Astrocyte of the cerebellum (primary cell): ENCODE measurements at regions not wholly inside any gene's neighbourhood (a gene's known extent, or its start where the extent isn't known, plus 50 kb on each side); places are given as distances from the start of the nearest gene placed in this dataset.
"Not testable (repeated sequence)": the region's sequence is repeated elsewhere in the genome, so short reads cannot be mapped to it uniquely, and the experiment has no call there.

Source experiments
- DNase-seq: peaks from one replicate; pipeline ENCODE4 v3.0.0-alpha.2; 2011; ENCODE audit warnings: low read depth
- H3K4me3 ChIP-seq: 2 replicates; pipeline ENCODE4 v1.5.1; 2011; ENCODE audit warnings: mild to moderate bottlenecking, low read depth, low read length, moderate library complexity
- in situ Hi-C: cut with HindIII; loops from 2 replicates; pipeline ENCODE4 v1.10.0; 2017; ENCODE audit warnings: low sequenced_read_pairs
- TF ChIP-seq, protein P1 (sequence below): IDR thresholded peaks from 2 replicates; pipeline ENCODE4 v1.5.1; 2012; ENCODE audit warnings: low read length, low read depth, moderate library complexity, mild to moderate bottlenecking; ENCODE audit errors: missing control alignments

DNA sequence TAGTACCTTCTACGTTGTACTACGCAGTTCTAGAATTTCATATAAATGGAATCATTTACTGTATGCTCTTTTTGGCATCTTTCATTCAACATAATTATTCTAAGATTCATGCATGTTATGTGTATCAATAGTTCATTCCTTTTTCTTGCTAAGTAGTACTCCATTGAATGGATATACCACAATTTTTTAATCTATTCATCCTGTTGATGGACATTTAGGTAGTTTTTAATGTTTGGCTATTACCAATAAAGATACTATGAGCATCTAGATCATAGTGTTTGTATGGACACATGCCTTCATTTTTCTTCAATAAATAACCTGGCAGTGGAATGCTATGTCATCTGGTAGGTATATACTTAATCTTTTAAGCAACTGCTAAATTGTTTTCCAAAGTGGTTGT is 83.0 kb upstream of the ELN start:
- in situ Hi-C loops, result no loop called here
- H3K4me3 ChIP-seq, result no peak overlapping the region
- no peak for DNase-seq
- TF ChIP-seq, protein P1, sequence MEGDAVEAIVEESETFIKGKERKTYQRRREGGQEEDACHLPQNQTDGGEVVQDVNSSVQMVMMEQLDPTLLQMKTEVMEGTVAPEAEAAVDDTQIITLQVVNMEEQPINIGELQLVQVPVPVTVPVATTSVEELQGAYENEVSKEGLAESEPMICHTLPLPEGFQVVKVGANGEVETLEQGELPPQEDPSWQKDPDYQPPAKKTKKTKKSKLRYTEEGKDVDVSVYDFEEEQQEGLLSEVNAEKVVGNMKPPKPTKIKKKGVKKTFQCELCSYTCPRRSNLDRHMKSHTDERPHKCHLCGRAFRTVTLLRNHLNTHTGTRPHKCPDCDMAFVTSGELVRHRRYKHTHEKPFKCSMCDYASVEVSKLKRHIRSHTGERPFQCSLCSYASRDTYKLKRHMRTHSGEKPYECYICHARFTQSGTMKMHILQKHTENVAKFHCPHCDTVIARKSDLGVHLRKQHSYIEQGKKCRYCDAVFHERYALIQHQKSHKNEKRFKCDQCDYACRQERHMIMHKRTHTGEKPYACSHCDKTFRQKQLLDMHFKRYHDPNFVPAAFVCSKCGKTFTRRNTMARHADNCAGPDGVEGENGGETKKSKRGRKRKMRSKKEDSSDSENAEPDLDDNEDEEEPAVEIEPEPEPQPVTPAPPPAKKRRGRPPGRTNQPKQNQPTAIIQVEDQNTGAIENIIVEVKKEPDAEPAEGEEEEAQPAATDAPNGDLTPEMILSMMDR, result no peak

DNA sequence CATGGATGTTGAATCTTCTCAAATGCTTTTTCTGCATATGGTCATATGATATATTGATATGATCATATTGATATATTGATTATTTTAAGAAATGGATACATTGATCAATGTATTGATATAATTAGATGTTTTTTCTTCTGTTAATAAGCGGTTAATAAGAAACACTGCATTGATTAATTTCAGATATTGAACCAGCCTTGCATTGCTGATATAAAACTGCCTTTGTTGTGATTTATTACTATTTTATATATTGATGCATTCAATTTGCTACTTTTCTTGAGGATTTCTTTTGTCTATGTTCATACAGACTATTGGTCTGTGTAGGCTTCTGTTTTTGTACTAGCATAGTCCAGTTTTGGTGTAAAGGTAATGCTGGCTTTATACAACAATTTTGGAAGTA is 79.7 kb upstream of the ELN start:
- in situ Hi-C loops, result no loop called here
- H3K4me3 ChIP-seq, result no peak overlapping the region
- no peak for DNase-seq
- TF ChIP-seq, protein P1, result no peak

GRCh38 chr7:73952266-73952665 is 75.7 kb upstream of the ELN start:
- in situ Hi-C loops, result no loop called here
- DNase-seq, result no peak
- TF ChIP-seq, protein P1, result no peak
- H3K4me3 ChIP-seq, result no peak overlapping the region

- TF ChIP-seq, protein P1, result no peak
- no peak overlapping the region for H3K4me3 ChIP-seq
- no peak for DNase-seq
- in situ Hi-C loops, result no loop called here
Observed at GRCh38 chr7:73954181-73954580, 73.8 kb upstream of the ELN start.

DNA sequence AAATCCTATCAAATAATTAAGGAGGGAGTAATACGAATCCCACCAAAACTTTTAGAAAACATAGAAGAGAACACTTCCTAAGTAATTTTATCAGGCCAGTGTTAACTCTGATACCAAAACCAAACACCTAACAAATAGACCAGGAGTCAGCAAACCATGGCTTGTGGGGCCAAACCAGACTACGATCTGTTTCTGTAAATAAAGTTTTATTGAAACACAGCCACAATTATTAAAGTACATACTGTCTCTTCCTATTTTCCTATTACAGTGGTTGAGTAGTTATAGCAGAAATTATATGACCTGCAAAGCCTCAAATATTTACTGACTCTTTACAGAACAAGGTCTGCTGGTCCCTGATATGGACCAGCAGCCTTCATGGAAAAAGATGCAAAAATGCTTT is 73.1 kb upstream of the ELN start:
- TF ChIP-seq, protein P1, result no peak
- in situ Hi-C loops, result no loop called here
- no peak overlapping the region for H3K4me3 ChIP-seq
- no peak for DNase-seq

DNA sequence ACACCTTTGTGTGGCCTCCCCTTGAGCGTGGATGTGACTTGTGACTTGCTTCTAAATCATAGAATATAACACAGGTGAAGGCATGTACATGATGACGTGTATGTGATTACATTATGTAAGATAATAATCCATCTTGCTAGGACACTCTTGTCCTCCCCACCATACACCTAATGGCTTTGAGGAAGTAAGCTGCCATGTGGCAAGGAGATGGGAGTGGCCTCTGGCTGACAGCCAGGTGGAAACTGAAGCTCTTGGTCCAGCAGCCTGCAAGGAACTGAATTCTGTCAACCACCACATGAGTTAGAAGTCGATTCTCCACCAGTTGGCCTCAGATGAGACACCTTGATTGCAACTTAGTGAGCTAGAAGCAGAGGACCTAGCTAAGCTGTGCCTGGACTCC is 67.4 kb upstream of the ELN start:
- H3K4me3 ChIP-seq, result no peak overlapping the region
- TF ChIP-seq, protein P1, result no peak
- DNase-seq, result no peak
- in situ Hi-C loops, result no loop called here

GRCh38 chr7:73961991-73962390 is 66.0 kb upstream of the ELN start:
- DNase-seq, H3K4me3 ChIP-seq, in situ Hi-C loops: not testable (repeated sequence)
